ENCODE measurements at regions not wholly inside any gene's neighbourhood (a gene's known extent, or its start where the extent isn't known, plus 50 kb on each side); places are given as distances from the start of the nearest gene placed in this dataset.

GRCh38 chr5:67292201-67292940 is 95.8 kb upstream of the CD180 start:
- no peak for DNase-seq
- intact Hi-C loops (cut with DNase I): no loop called here
- Histone ChIP-seq H3K27ac (ENCODE audit: low read length) (no peak overlapping the region), H3K9me3 (ENCODE audit: control insufficient read depth, low read length) (no peaks in the 10 kb centered on the region), H3K27me3 (ENCODE audit: control insufficient read depth, insufficient read depth) (no peaks in the 10 kb centered on the region), H3K4me1 (ENCODE audit: control insufficient read depth, insufficient read depth, low read length) (peaks cover 7% of the 10 kb centered on the region), H3K4me3 (ENCODE audit: low read length) (no peak overlapping the region)
- no peak for ATAC-seq
- WGBS: 81% methylated on average over 4 of the region's 4 CpGs

GRCh38 chr5:67291671-67292070 is 95.1 kb upstream of the CD180 start:
- ATAC-seq (no peak), DNase-seq (peak in 2 of 3 donors; percentile 55 to 75)
- Histone ChIP-seq H3K27me3 (ENCODE audit: control insufficient read depth, insufficient read depth) (no peaks in the 10 kb centered on the region), H3K4me1 (ENCODE audit: control insufficient read depth, insufficient read depth, low read length) (peaks cover 7% of the 10 kb centered on the region), H3K9me3 (ENCODE audit: control insufficient read depth, low read length) (no peaks in the 10 kb centered on the region), H3K4me3 (ENCODE audit: low read length) (no peak overlapping the region), H3K27ac (ENCODE audit: low read length) (peak overlapping the region; percentile 45)
- 80% methylated on average over 7 of the region's 7 CpGs for WGBS
- intact Hi-C loops (cut with DNase I): no loop called here

- ATAC-seq: no peak
- no peaks in the 10 kb centered on the region for H3K27me3 ChIP-seq (ENCODE audit: control insufficient read depth, insufficient read depth)
- H3K4me3 ChIP-seq (ENCODE audit: low read length): no peak overlapping the region
- H3K4me1 ChIP-seq (ENCODE audit: control insufficient read depth, insufficient read depth, low read length): peaks cover 7% of the 10 kb centered on the region
- no peaks in the 10 kb centered on the region for H3K9me3 ChIP-seq (ENCODE audit: control insufficient read depth, low read length)
- 83% methylated on average over 4 of the region's 4 CpGs for WGBS
- intact Hi-C loops (cut with DNase I): no loop called here
- H3K27ac ChIP-seq (ENCODE audit: low read length): peak overlapping the region; percentile 45
- DNase-seq: no peak
Measured at GRCh38 chr5:67291066-67291465, 94.5 kb upstream of the CD180 start.

GRCh38 chr5:67290655-67291054 is 94.1 kb upstream of the CD180 start:
- Histone ChIP-seq H3K27me3 (ENCODE audit: control insufficient read depth, insufficient read depth) (no peaks in the 10 kb centered on the region), H3K9me3 (ENCODE audit: control insufficient read depth, low read length) (no peaks in the 10 kb centered on the region), H3K4me1 (ENCODE audit: control insufficient read depth, insufficient read depth, low read length) (peaks cover 7% of the 10 kb centered on the region), H3K27ac (ENCODE audit: low read length) (peak overlapping the region; percentile 23), H3K4me3 (ENCODE audit: low read length) (no peak overlapping the region)
- ATAC-seq (no peak), DNase-seq (no peak)
- intact Hi-C loops (cut with DNase I): no loop called here
- 76% methylated on average over 3 of the region's 3 CpGs for WGBS

GRCh38 chr5:67289763-67290521 is 93.3 kb upstream of the CD180 start:
- H3K27ac ChIP-seq (ENCODE audit: low read length): peak overlapping the region; percentile 74
- H3K9me3 ChIP-seq (ENCODE audit: control insufficient read depth, low read length): no peaks in the 10 kb centered on the region
- H3K4me3 ChIP-seq (ENCODE audit: low read length): no peak overlapping the region
- H3K27me3 ChIP-seq (ENCODE audit: control insufficient read depth, insufficient read depth): no peaks in the 10 kb centered on the region
- DNase-seq: peak; percentile 50 to 82 (median 50)
- WGBS: 68% methylated on average over 4 of the region's 4 CpGs
- ATAC-seq: peak; percentile 78 to 85
- intact Hi-C loops (cut with DNase I): no loop called here
- H3K4me1 ChIP-seq (ENCODE audit: control insufficient read depth, insufficient read depth, low read length): peaks cover 7% of the 10 kb centered on the region

- intact Hi-C loops (cut with DNase I): no loop called here
- H3K4me3 ChIP-seq (ENCODE audit: low read length): no peak overlapping the region
- DNase-seq (no peak), ATAC-seq (no peak)
- no peaks in the 10 kb centered on the region for H3K27me3 ChIP-seq (ENCODE audit: control insufficient read depth, insufficient read depth)
- WGBS: 61% methylated on average over 3 of the region's 3 CpGs
- H3K9me3 ChIP-seq (ENCODE audit: control insufficient read depth, low read length): no peaks in the 10 kb centered on the region
- H3K27ac ChIP-seq (ENCODE audit: low read length): no peak overlapping the region
- H3K4me1 ChIP-seq (ENCODE audit: control insufficient read depth, insufficient read depth, low read length): peaks cover 7% of the 10 kb centered on the region
Measured at GRCh38 chr5:67287510-67288268, 91.1 kb upstream of the CD180 start.

GRCh38 chr5:67286006-67286405 is 89.4 kb upstream of the CD180 start:
- no peak for ATAC-seq
- intact Hi-C loops (cut with DNase I): no loop called here
- no peak overlapping the region for H3K27ac ChIP-seq (ENCODE audit: low read length)
- peaks cover 7% of the 10 kb centered on the region for H3K4me1 ChIP-seq (ENCODE audit: control insufficient read depth, insufficient read depth, low read length)
- H3K4me3 ChIP-seq (ENCODE audit: low read length): no peak overlapping the region
- H3K9me3 ChIP-seq (ENCODE audit: control insufficient read depth, low read length): no peaks in the 10 kb centered on the region
- 75% methylated on average over 4 of the region's 4 CpGs for WGBS
- no peak for DNase-seq
- no peaks in the 10 kb centered on the region for H3K27me3 ChIP-seq (ENCODE audit: control insufficient read depth, insufficient read depth)

GRCh38 chr5:67283988-67284487 is 87.4 kb upstream of the CD180 start:
- peaks cover 1% of the 10 kb centered on the region for H3K9me3 ChIP-seq (ENCODE audit: control insufficient read depth, low read length)
- WGBS: 30% methylated on average over 4 of the region's 4 CpGs
- H3K4me1 ChIP-seq (ENCODE audit: control insufficient read depth, insufficient read depth, low read length): no peaks in the 10 kb centered on the region
- intact Hi-C loops (cut with DNase I): no loop called here
- H3K27ac ChIP-seq (ENCODE audit: low read length): no peak overlapping the region
- ATAC-seq (peak in 1 of 2 donors; percentile 51), DNase-seq (peak in 1 of 3 donors; percentile 56)
- H3K4me3 ChIP-seq (ENCODE audit: low read length): no peak overlapping the region
- no peaks in the 10 kb centered on the region for H3K27me3 ChIP-seq (ENCODE audit: control insufficient read depth, insufficient read depth)

- ATAC-seq (peak in 1 of 2 donors; percentile 25), DNase-seq (no peak)
- no peaks in the 10 kb centered on the region for H3K27me3 ChIP-seq (ENCODE audit: control insufficient read depth, insufficient read depth)
- H3K4me1 ChIP-seq (ENCODE audit: control insufficient read depth, insufficient read depth, low read length): no peaks in the 10 kb centered on the region
- 75% methylated on average over 7 of the region's 7 CpGs for WGBS
- H3K9me3 ChIP-seq (ENCODE audit: control insufficient read depth, low read length): peaks cover 2% of the 10 kb centered on the region
- no peak overlapping the region for H3K4me3 ChIP-seq (ENCODE audit: low read length)
- intact Hi-C loops (cut with DNase I): no loop called here
- H3K27ac ChIP-seq (ENCODE audit: low read length): no peak overlapping the region
Measured at GRCh38 chr5:67283275-67283987, 86.8 kb upstream of the CD180 start.

- WGBS: 68% methylated on average over 2 of the region's 2 CpGs
- intact Hi-C loops (cut with DNase I): no loop called here
- no peak for ATAC-seq
- no peaks in the 10 kb centered on the region for H3K4me1 ChIP-seq (ENCODE audit: control insufficient read depth, insufficient read depth, low read length)
- no peak for DNase-seq
- H3K4me3 ChIP-seq (ENCODE audit: low read length): no peak overlapping the region
- H3K27ac ChIP-seq (ENCODE audit: low read length): no peak overlapping the region
- no peaks in the 10 kb centered on the region for H3K27me3 ChIP-seq (ENCODE audit: control insufficient read depth, insufficient read depth)
- H3K9me3 ChIP-seq (ENCODE audit: control insufficient read depth, low read length): peaks cover 2% of the 10 kb centered on the region
Measured at GRCh38 chr5:67281874-67282273, 85.3 kb upstream of the CD180 start.

All from right cardiac atrium (tissue), 5 donors.